ENCODE measurements at regions not wholly inside any gene's neighbourhood (a gene's known extent, or its start where the extent isn't known, plus 50 kb on each side); places are given as distances from the start of the nearest gene placed in this dataset.

DNA sequence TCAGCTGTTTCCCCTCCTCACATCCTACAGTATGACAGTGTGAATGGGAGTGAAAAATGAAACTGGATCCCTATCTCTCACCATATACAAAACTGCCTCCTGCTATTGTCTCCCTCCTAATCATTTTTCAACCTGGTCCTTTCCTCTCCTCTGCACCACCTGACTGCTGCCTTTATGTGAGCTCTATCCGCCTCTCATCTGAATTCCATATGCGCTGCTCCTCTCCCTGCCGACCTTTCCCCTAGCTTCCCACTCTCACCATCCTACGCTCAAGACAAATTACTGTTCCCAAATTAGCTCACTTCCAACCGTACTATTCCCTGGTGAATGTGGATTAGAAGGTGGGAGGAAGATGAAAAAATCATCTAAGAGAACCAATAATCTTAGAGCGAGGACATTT lies 148.4 kb upstream of the FBXL4 start:
- 66 to 78% (median 74%) methylated on average over 6 of the region's 6 CpGs for WGBS, 4 donors
- DNase-seq: no peak
- Histone ChIP-seq H3K4me3 (no peak overlapping the region), H3K9me3 (replicated peaks in 1 of 3) (no peaks in the 10 kb centered on the region), H3K27me3 (no peaks in the 10 kb centered on the region), H3K4me1 (replicated peaks in 1 of 2) (no peaks in the 10 kb centered on the region), H3K36me3 (replicated peaks in 1 of 2) (no peaks in the 10 kb centered on the region), H3K27ac (no peak overlapping the region)
- intact Hi-C loops (cut with DNase I): no loop called here
- TF ChIP-seq, protein P1, sequence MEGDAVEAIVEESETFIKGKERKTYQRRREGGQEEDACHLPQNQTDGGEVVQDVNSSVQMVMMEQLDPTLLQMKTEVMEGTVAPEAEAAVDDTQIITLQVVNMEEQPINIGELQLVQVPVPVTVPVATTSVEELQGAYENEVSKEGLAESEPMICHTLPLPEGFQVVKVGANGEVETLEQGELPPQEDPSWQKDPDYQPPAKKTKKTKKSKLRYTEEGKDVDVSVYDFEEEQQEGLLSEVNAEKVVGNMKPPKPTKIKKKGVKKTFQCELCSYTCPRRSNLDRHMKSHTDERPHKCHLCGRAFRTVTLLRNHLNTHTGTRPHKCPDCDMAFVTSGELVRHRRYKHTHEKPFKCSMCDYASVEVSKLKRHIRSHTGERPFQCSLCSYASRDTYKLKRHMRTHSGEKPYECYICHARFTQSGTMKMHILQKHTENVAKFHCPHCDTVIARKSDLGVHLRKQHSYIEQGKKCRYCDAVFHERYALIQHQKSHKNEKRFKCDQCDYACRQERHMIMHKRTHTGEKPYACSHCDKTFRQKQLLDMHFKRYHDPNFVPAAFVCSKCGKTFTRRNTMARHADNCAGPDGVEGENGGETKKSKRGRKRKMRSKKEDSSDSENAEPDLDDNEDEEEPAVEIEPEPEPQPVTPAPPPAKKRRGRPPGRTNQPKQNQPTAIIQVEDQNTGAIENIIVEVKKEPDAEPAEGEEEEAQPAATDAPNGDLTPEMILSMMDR (IDR thresholded peaks at IDR 0.05): no peak
- no peak for TF ChIP-seq POLR2A (IDR thresholded peaks at IDR 0.05)

DNA sequence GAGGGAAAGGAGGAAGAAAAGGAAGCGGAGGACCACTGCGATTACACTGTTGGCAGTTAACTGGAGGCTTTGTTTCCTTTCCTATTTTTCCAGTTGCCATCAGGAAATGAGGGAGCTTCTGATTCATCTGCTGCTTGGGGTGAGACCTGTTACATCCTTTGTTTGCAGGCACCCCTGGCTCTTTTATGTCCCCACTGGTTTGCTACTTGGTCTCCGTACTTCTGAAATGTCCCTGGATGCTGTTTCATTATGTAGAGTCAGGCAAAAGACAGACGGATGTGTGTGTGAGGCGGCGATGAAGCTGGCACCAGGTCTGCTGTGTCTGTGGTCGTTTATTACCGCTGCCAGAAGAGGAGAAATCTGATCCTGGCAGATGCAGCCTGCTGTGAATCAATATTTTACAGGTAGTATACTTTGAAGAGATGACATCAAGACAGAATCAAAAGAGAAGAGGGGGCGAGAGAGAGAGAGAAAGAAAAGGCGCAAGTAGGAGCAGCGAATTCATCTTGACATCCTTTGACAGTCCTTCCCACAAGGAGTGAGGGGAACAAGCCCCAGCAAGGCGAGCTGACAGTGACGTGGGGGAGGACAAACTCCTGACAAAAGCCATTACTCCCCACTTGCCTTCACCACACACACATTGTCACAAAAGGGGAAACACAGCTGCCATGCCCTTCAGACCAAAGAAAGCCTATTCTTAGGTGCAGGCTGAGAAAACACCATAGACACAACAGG lies 145.9 kb upstream of the FBXL4 start:
- intact Hi-C loops (cut with DNase I): no loop called here
- H3K4me1 ChIP-seq (replicated peaks in 1 of 2): no peaks in the 10 kb centered on the region
- WGBS, 4 donors: 50 to 65% (median 55%) methylated on average over 12 to 13 of the region's 13 CpGs
- DNase-seq: no peak
- TF ChIP-seq, protein P1 (IDR thresholded peaks at IDR 0.05): no peak
- TF ChIP-seq POLR2A (IDR thresholded peaks at IDR 0.05): no peak
- H3K9me3 ChIP-seq (replicated peaks in 1 of 3): no peaks in the 10 kb centered on the region
- no peaks in the 10 kb centered on the region for H3K27me3 ChIP-seq
- H3K36me3 ChIP-seq (replicated peaks in 1 of 2): no peaks in the 10 kb centered on the region
- no peak overlapping the region for H3K4me3 ChIP-seq
- no peak overlapping the region for H3K27ac ChIP-seq

DNA sequence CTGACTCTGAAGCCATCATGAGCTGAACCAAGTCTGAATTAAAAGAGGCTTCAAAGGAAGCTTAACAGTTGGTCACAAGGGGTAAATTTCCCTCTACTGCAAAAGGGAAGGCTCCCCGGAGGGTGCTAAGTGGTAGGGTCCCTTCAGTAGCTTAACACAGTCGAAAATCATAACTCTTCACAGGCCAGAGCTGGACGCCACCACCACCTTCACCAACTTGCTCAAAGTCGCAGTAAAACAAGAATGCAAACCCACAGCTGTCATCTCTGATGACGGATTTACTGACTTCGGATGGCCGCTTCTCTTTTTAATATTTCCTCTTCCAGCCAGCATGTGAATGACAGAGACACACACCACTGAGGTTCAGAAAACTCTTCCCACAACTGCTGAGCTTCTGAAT lies 144.7 kb upstream of the FBXL4 start:
- DNase-seq: no peak
- H3K27me3 ChIP-seq: no peaks in the 10 kb centered on the region
- TF ChIP-seq, protein P1 (IDR thresholded peaks at IDR 0.05): no peak
- no peak for TF ChIP-seq POLR2A (IDR thresholded peaks at IDR 0.05)
- intact Hi-C loops (cut with DNase I): no loop called here
- H3K27ac ChIP-seq: no peak overlapping the region
- H3K36me3 ChIP-seq (replicated peaks in 1 of 2): no peaks in the 10 kb centered on the region
- no peaks in the 10 kb centered on the region for H3K4me1 ChIP-seq (replicated peaks in 1 of 2)
- WGBS, 4 donors: 58 to 66% (median 63%) methylated on average over 7 of the region's 7 CpGs
- H3K4me3 ChIP-seq: no peak overlapping the region
- no peaks in the 10 kb centered on the region for H3K9me3 ChIP-seq (replicated peaks in 1 of 3)

DNA sequence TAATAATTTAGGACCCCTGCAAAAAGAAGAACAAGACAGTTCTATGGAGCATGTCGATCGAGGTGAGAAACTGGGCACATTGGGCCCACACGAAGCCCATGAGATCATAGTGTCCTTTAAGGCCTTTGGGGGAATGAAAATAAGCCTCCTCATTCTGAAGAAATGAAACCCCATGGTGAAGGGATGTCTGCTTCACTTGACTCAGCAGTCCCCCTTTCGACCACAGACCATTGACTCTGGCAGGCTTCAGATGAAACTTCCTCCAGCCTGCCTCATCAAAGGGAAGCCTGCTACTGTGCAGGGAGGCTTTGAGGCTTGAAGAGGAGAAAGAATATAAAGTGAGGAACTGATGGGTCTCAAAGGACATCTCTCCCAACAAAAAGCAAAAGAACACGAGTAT lies 144.2 kb upstream of the FBXL4 start:
- Histone ChIP-seq H3K36me3 (replicated peaks in 1 of 2) (no peaks in the 10 kb centered on the region), H3K4me1 (replicated peaks in 1 of 2) (no peaks in the 10 kb centered on the region), H3K4me3 (no peak overlapping the region), H3K27ac (no peak overlapping the region), H3K9me3 (replicated peaks in 1 of 3) (no peaks in the 10 kb centered on the region), H3K27me3 (no peaks in the 10 kb centered on the region)
- no peak for DNase-seq
- intact Hi-C loops (cut with DNase I): no loop called here
- TF ChIP-seq POLR2A (IDR thresholded peaks at IDR 0.05): no peak
- TF ChIP-seq, protein P1 (IDR thresholded peaks at IDR 0.05): no peak
- WGBS, 4 donors: 74 to 78% (median 77%) methylated on average over 5 of the region's 5 CpGs

All from adrenal gland (tissue), 9 donors.